ENCODE measurements at regions not wholly inside any gene's neighbourhood (a gene's known extent, or its start where the extent isn't known, plus 50 kb on each side); places are given as distances from the start of the nearest gene placed in this dataset.

DNA sequence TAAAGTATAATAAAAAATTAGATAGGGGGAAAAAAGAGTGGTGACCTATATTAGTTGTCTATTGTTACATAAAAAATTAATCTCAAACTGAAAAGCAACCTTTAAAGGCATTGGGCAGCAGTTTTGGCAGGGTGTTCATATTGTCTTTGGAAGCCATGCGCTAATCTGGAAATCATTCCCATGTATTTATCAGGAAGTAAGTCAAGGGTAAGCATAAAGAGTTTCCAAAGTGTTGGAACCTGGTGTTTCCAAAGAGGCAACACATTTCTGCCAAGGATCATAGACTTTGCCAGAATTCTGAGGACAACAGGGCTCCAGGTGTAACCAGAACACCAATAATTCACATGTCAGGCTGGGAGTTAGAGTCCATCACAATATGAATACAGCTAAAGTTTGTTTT, 55.7 kb upstream of the EGFR start:
- no peak for DNase-seq

DNA sequence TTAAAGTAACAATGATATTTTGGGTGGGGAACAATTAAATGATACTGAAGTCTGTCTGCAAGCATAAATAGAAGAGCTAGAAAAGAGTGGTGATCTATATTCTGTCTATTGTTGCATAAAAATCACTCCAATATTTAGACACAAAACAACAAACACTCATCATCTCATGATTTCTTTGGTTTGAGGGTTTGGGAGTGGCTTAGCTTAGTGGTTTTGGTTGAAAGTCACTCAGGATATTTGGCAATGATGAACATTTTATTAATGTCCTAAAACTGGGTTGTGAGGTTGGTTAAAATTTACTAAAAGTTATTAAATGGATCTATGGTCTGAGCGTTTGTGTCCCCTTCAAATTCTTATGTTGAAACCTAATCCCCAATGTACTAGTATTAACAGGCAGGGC, 54.7 kb upstream of the EGFR start:
- DNase-seq = no peak

DNA sequence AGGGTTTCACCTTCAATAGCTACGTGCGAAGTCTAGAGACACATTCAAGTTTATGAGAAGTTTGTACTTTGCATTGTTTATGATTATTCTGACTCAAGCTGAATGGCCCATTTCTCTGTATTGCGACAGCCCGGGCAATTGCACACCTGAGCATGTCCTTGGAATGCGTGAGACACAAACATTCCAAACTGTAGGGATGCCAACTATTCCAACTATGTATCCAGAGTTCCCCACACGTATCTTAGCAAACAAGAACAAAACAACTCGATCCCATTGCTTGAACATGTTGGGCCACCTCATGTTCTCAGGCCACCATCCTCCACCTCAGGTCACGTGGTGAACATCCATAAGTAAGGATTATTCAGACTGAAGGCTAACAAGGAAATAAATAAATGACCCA, 51.4 kb upstream of the EGFR start:
- DNase-seq = no peak

DNA sequence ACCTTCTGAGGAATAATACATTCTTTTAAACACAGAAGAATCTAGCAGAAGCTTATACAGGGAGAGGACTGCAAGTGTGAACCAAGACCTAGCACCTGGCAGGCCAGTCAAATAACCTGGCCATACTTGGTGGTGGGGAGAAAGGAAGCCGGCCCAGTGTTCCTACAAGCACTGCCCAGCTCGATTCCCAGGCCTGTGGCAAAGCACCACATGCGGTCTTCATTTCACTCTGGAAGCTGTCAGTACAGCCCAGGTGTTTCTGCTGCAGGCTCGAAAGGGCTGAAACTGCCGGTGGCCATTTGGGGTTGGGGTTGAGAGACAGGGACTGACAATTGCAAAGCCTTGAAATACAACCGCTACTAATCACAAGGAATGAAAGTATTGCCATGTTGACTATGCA, 50.8 kb upstream of the EGFR start:
- DNase-seq = no peak
